ENCODE measurements at regions not wholly inside any gene's neighbourhood (a gene's known extent, or its start where the extent isn't known, plus 50 kb on each side); places are given as distances from the start of the nearest gene placed in this dataset.

DNA sequence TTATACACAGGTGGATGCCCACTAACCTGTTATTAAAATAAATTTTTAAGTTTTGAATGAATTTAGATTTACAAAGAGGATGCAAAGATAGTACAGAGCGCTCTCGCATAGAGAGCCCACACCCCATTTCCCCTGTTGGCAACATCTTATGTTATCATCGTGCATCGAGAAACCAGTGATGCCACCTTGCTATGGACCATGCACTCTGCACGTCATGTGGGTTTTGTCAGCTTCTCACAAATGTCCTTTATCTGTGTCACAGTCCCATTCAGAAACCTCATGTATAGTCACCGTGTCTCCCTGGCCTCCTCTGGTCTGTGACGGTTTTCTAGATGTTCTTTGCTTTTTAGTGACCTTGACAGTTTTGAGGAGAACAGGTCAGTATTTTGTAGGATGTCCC, 60.0 kb downstream of the ING1 start:
- CTCF ChIA-PET = no interaction called here
- no peak overlapping the region for H3K4me3 Mint-ChIP-seq
- no peaks in the 10 kb centered on the region for H3K9me3 Mint-ChIP-seq (ENCODE audit: low read depth)
- H3K27me3 Mint-ChIP-seq = peaks cover 36% of the 10 kb centered on the region
- no peaks in the 10 kb centered on the region for H3K36me3 Mint-ChIP-seq
- H3K27ac Mint-ChIP-seq = no peak overlapping the region
- no peak for ATAC-seq
- DNase-seq = no peak
- H3K4me1 Mint-ChIP-seq = peaks cover 6% of the 10 kb centered on the region

DNA sequence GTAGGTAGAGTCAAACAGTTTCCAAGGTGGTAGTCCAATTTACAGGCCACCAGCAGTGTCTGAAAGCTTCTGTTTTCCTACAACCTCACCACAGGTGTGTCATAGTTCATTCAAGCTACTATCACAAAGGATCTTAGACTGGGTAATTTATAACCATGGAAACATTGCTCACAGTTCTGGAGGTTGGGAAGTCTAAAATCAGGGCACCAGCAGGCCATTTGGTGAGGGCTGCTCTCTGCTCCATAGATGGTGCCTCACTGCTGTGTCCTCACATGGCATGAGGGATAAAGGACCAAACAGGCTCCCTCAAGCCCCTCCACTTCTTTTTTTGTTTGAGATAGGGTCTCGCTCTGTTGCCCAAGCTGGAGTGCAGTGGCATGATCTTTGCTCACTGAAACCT, 60.6 kb downstream of the ING1 start:
- H3K36me3 Mint-ChIP-seq = no peaks in the 10 kb centered on the region
- CTCF ChIA-PET = no interaction called here
- ATAC-seq (no peak), DNase-seq (no peak)
- H3K4me3 Mint-ChIP-seq = no peak overlapping the region
- H3K4me1 Mint-ChIP-seq = peaks cover 6% of the 10 kb centered on the region
- no peaks in the 10 kb centered on the region for H3K9me3 Mint-ChIP-seq (ENCODE audit: low read depth)
- peaks cover 33% of the 10 kb centered on the region for H3K27me3 Mint-ChIP-seq
- no peak overlapping the region for H3K27ac Mint-ChIP-seq

DNA sequence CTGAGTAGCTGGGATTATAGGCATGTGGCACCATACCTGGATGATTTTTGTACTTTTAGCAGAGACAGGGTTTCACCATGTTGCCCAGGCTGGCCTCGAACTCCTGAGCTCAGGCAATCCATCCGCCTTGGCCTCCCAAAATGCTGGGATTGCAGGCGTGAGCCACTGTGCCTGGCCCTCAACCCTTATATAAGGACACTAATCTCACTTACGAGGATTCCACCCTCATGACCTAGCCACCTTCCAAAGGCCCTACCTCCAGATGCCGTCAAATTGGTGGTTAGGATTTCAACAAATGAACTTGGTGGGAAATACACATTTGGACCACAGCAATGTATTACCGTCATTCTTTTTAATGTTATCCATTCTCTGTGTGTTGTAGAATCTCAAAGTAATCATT, 61.0 kb downstream of the ING1 start:
- ATAC-seq (no peak), DNase-seq (no peak)
- Mint-ChIP-seq H3K36me3 (no peaks in the 10 kb centered on the region), H3K9me3 (ENCODE audit: low read depth) (no peaks in the 10 kb centered on the region), H3K4me3 (no peak overlapping the region), H3K27ac (no peak overlapping the region), H3K4me1 (peaks cover 6% of the 10 kb centered on the region), H3K27me3 (peaks cover 33% of the 10 kb centered on the region)
- CTCF ChIA-PET = no interaction called here

DNA sequence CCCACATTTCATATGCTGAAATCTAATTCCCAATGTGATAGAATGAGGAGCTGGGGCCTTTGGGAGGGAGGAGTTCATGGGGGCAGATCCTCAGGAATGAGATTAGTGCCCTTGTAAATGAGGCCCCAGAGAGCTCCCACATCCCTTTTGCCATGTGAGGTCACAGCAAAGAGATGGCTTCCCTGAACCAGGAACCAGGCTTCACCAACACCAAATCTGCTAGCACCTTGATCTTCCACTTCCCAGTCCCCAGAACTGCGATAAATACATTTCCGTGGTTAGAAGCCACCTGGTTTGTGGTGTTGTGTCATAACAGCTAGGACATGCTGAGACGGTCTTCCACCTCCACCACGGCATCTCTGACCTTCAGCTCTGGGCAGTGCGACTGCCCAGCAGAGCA, 62.1 kb downstream of the ING1 start:
- DNase-seq = no peak
- Mint-ChIP-seq H3K27me3 (peaks cover 29% of the 10 kb centered on the region), H3K4me1 (peaks cover 6% of the 10 kb centered on the region), H3K27ac (no peak overlapping the region), H3K4me3 (no peak overlapping the region), H3K9me3 (ENCODE audit: low read depth) (peaks cover 2% of the 10 kb centered on the region), H3K36me3 (no peaks in the 10 kb centered on the region)
- CTCF ChIA-PET = no interaction called here
- ATAC-seq = no peak

DNA sequence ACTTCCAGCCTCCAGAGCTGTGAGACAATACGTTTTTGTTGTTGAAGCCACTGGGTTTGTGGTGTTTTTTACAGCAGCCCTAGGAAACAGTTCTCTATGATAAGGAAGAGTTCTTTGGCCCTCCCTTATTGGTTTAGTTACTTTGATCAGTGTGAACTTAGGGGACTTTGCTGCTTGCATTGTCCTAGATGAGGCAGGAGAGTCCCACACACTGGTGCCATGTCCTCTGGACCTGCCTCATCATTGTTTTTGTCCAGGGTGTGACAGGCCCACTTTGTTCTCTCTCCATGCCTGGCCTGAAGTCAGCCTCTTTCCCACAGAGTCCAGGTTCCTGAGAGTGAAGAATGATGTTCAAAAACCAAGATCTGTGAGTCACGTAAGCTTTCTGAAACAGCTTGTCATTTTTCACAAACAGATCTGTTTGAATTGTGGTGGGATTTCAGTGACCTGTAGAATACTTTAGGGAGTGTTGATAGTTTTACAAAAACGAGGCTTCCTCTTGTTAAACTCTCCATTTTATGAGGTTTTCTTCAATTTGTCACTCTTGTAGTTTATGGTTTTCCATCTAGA, 63.8 kb downstream of the ING1 start:
- CTCF ChIA-PET = no interaction called here
- DNase-seq (no peak), ATAC-seq (no peak)
- Mint-ChIP-seq H3K36me3 (no peaks in the 10 kb centered on the region), H3K9me3 (ENCODE audit: low read depth) (peaks cover 2% of the 10 kb centered on the region), H3K27me3 (peaks cover 29% of the 10 kb centered on the region), H3K27ac (no peak overlapping the region), H3K4me3 (no peak overlapping the region), H3K4me1 (peaks cover 4% of the 10 kb centered on the region)

- H3K4me3 Mint-ChIP-seq = no peak overlapping the region
- CTCF ChIA-PET = no interaction called here
- H3K36me3 Mint-ChIP-seq = no peaks in the 10 kb centered on the region
- peaks cover 24% of the 10 kb centered on the region for H3K27me3 Mint-ChIP-seq
- peaks cover 4% of the 10 kb centered on the region for H3K4me1 Mint-ChIP-seq
- peaks cover 6% of the 10 kb centered on the region for H3K9me3 Mint-ChIP-seq (ENCODE audit: low read depth)
- DNase-seq (no peak), ATAC-seq (no peak)
- H3K27ac Mint-ChIP-seq = no peak overlapping the region
These were observed 65.5 kb downstream of the ING1 start for GRCh38 chr13:110779022-110779421.

- no peak overlapping the region for H3K4me3 Mint-ChIP-seq
- DNase-seq (no peak), ATAC-seq (no peak)
- peaks cover 3% of the 10 kb centered on the region for H3K4me1 Mint-ChIP-seq
- peaks cover 6% of the 10 kb centered on the region for H3K9me3 Mint-ChIP-seq (ENCODE audit: low read depth)
- H3K36me3 Mint-ChIP-seq = no peaks in the 10 kb centered on the region
- H3K27me3 Mint-ChIP-seq = peaks cover 22% of the 10 kb centered on the region
- CTCF ChIA-PET = no interaction called here
- no peak overlapping the region for H3K27ac Mint-ChIP-seq
These were observed 66.9 kb downstream of the ING1 start for GRCh38 chr13:110780422-110780821.

DNA sequence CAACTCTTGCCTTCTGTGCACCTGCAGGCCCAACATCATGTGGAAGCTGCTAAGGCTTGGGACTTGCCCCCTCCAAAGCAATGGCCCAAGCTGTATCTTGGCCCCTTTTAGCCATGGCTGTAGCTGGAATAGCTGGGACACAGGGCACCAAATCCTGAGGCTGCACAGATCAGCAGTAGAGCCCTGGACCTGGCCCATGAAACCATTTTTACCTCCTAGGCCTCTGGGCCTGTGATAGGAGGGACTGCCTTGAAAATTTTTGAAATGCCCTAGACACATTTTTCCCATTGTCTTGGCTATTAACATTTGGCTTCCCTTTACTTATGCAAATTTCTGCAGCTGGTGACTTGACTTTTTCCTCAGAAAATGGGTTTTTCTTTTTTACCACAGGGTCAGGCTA, 68.7 kb downstream of the ING1 start:
- CTCF ChIA-PET = no interaction called here
- Mint-ChIP-seq H3K36me3 (no peaks in the 10 kb centered on the region), H3K4me1 (no peaks in the 10 kb centered on the region), H3K4me3 (no peak overlapping the region), H3K27me3 (peaks cover 19% of the 10 kb centered on the region), H3K9me3 (ENCODE audit: low read depth) (peaks cover 9% of the 10 kb centered on the region), H3K27ac (no peak overlapping the region)
- ATAC-seq (no peak), DNase-seq (no peak)

DNA sequence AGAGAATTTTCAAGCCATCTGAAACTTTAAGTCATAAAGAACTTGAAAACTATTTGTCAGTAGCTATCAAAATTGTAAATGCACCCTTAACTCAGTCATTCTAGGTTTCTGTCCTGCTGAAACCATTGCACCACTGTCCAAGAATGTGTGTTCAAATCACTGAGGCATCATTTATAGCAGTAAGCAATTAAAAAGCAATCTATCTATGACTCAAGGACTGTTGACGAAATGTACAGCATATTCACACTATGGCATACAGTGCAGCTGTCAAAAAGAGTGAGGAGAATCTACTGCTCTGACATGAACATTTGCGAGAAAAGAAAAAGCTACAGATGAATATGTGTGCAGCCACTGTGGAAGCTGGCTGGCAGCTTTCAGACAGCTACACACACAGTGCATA, 71.2 kb downstream of the ING1 start:
- no peaks in the 10 kb centered on the region for H3K4me1 Mint-ChIP-seq
- CTCF ChIA-PET = interaction anchor here (1.2 kb wide), 1 partner anchor 15 kb away, joined by 3 read pairs; no protein-coding TSS in a partner anchor
- ATAC-seq = no peak

DNA sequence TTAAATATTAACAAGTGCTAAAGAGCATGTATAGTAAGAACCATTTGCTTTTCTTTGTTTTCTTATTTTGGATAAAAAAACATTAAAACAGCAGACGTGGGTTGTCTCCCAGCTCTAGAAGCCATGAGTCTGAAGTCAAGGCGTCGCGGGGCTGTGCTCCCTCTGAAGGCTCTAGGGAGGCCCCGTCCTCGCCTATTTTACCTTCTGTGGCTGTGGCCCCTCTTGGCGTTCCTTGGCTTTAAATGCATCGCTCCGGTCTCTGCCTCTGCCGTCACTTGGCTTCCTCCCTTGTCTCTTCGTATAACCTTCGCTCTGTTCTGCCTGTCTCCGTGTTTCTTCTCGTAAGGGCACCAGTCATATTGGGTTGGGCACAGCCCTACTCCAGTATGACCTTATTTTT, 75.3 kb downstream of the ING1 start:
- ATAC-seq (no peak), DNase-seq (no peak)
- CTCF ChIA-PET = no interaction called here
- H3K27ac Mint-ChIP-seq = no peak overlapping the region
- peaks cover 12% of the 10 kb centered on the region for H3K9me3 Mint-ChIP-seq (ENCODE audit: low read depth)
- H3K36me3 Mint-ChIP-seq = peaks cover 5% of the 10 kb centered on the region
- H3K27me3 Mint-ChIP-seq = peaks cover 23% of the 10 kb centered on the region
- H3K4me1 Mint-ChIP-seq = no peaks in the 10 kb centered on the region
- H3K4me3 Mint-ChIP-seq = no peak overlapping the region

More for the DNA sequence above, 71.2 kb downstream of the ING1 start:
- no peak for DNase-seq
- Mint-ChIP-seq H3K27ac (no peak overlapping the region), H3K27me3 (peaks cover 22% of the 10 kb centered on the region), H3K4me3 (no peak overlapping the region), H3K9me3 (ENCODE audit: low read depth) (peaks cover 9% of the 10 kb centered on the region), H3K36me3 (no peaks in the 10 kb centered on the region)

DNA sequence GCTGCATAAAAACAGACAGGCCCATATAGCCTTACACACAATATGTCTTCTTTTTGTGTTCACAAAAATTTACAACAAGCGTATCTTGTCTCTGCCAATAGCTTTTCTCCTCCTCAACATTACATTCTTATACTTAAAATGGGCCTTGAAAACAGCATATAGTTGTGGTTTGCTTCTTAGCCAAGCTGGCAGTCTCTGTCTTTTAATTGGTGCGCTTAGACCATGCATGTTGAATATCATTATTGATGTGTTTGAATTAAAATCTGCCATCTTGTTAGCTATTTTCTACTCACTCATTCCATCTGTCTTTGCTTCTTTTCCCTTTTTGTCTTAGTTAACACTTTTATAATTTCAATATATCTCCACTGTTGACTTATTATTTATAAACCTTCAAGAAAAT, 76.4 kb downstream of the ING1 start:
- ATAC-seq (no peak), DNase-seq (no peak)
- no peak overlapping the region for H3K4me3 Mint-ChIP-seq
- H3K27me3 Mint-ChIP-seq = peaks cover 22% of the 10 kb centered on the region
- CTCF ChIA-PET = no interaction called here
- no peak overlapping the region for H3K27ac Mint-ChIP-seq
- H3K9me3 Mint-ChIP-seq (ENCODE audit: low read depth) = peaks cover 16% of the 10 kb centered on the region
- no peaks in the 10 kb centered on the region for H3K4me1 Mint-ChIP-seq
- H3K36me3 Mint-ChIP-seq = peaks cover 5% of the 10 kb centered on the region

- Mint-ChIP-seq H3K9me3 (ENCODE audit: low read depth) (peaks cover 16% of the 10 kb centered on the region), H3K4me3 (no peak overlapping the region), H3K4me1 (no peaks in the 10 kb centered on the region), H3K27me3 (peaks cover 24% of the 10 kb centered on the region), H3K36me3 (peaks cover 5% of the 10 kb centered on the region), H3K27ac (no peak overlapping the region)
- ATAC-seq (no peak), DNase-seq (no peak)
- CTCF ChIA-PET = no interaction called here
These were observed 76.9 kb downstream of the ING1 start for GRCh38 chr13:110790371-110790770.

DNA sequence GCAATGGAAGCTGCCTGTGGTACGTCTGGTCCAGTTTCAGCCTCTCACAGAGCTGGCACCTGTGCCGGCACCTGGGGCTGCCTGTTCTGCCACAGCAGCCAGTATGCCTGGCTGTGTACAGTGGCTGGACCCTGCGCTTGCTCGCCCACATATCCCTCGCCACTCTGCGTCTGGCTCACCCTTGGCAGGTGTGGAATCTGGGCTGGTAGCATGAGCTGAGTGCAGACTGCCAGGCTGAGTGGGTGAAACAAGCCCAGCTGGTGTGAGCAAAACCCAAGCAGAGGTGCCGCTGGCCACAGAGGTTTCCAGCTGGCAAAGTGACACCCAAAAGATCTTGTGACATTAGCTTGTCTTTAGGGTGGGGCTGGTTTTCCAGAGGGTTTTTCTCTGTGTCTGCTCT, 80.7 kb downstream of the ING1 start:
- Mint-ChIP-seq H3K4me3 (no peak overlapping the region), H3K9me3 (ENCODE audit: low read depth) (peaks cover 13% of the 10 kb centered on the region), H3K27me3 (peaks cover 41% of the 10 kb centered on the region), H3K27ac (no peak overlapping the region), H3K4me1 (peaks cover under 1% of the 10 kb centered on the region), H3K36me3 (peaks cover 5% of the 10 kb centered on the region)
- DNase-seq = no peak
- CTCF ChIA-PET = no interaction called here
- no peak for ATAC-seq

- peaks cover 8% of the 10 kb centered on the region for H3K9me3 Mint-ChIP-seq (ENCODE audit: low read depth)
- no peak overlapping the region for H3K4me3 Mint-ChIP-seq
- DNase-seq = no peak
- no peak overlapping the region for H3K27ac Mint-ChIP-seq
- peaks cover 62% of the 10 kb centered on the region for H3K27me3 Mint-ChIP-seq
- ATAC-seq = no peak
- CTCF ChIA-PET = no interaction called here
- H3K36me3 Mint-ChIP-seq = peaks cover 2% of the 10 kb centered on the region
- peaks cover 10% of the 10 kb centered on the region for H3K4me1 Mint-ChIP-seq
These were observed 83.9 kb downstream of the ING1 start for GRCh38 chr13:110797230-110797877.

Measured in activated CD8-positive, alpha-beta memory T cell treated with anti-CD3 and anti-CD28 coated beads, Interleukin-2, amount 10 ng/mL, durations not matched to agents 7 days and 5 days (primary cell).